Testis (tissue), 2 donors: ENCODE measurements at regions not wholly inside any gene's neighbourhood (a gene's known extent, or its start where the extent isn't known, plus 50 kb on each side); places are given as distances from the start of the nearest gene placed in this dataset.

Experiments used
- DNase-seq: peaks from one replicate; pipeline ENCODE4 v3.0.0-alpha.2; 2019
- H3K27ac ChIP-seq, 2 donors: fragments of 200-600 bp; sonication (generic); one replicate each; pipeline ENCODE4 v1.5.1; 2019
- H3K27me3 ChIP-seq: fragments of 200-600 bp; sonication (generic); one replicate; pipeline ENCODE4 v1.5.1; 2019
- H3K36me3 ChIP-seq: fragments of 200-600 bp; sonication (generic); one replicate; pipeline ENCODE4 v1.5.1; 2017; ENCODE audit warnings: low read depth; ENCODE audit errors: missing control alignments
- H3K4me1 ChIP-seq: fragments of 200-600 bp; sonication (generic); one replicate; pipeline ENCODE4 v1.5.1; 2019
- H3K4me3 ChIP-seq, 2 donors: fragments of 200-600 bp; sonication (generic); one replicate each; pipeline ENCODE4 v1.5.1; 2017 to 2019
- H3K9me3 ChIP-seq: fragments of 200-600 bp; sonication (generic); one replicate; pipeline ENCODE4 v1.5.1; 2017
- CTCF ChIP-seq, 3 experiments: fragments of 450-650 bp in 2 of 3; fragments of 200-600 bp in 1 of 3; sonication (generic) in 1 of 3; IDR thresholded peaks; one replicate each; pipeline ENCODE4 v1.5.1; 2016 to 2019; ENCODE audit warnings: antibody characterized with exemption in 3 of 3, mild to moderate bottlenecking in 2 of 3, moderate library complexity in 1 of 3
- POLR2A ChIP-seq: fragments of 450-650 bp; IDR thresholded peaks from one replicate; pipeline ENCODE4 v1.6.1; 2017; ENCODE audit warnings: antibody characterized with exemption, mild to moderate bottlenecking, moderate library complexity
- WGBS, 2 donors: methylation state at CpG; one replicate each; pipeline ENCODE4 v1.1.5; 2018; 5-methylcytosine and 5-hydroxymethylcytosine counted together
- intact Hi-C: fragments of 100-400 bp; cut with DNase I; formaldehyde crosslinking; loops from one replicate; pipeline ENCODE4 v1.15.1; 2023; ENCODE audit warnings: low total_unique reads

DNA sequence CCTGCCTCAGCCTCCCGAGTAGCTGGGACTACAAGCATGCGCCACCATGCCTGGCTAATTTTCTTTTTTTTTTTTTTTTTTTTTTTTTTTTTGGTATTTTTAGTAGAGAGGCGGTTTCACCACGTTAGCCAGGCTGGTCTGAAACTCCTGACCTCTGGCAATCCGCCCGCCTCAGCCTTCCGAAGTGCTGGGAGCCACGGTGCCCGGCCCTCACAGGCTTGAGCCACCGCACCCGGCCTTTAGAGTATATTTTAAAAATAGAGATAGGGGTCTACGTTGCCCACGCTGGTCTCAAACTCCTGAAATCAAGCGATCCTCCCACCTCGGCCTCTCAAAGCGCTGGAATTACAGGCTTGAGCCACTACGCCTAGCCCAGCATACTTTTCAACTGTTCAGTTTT, 93.4 kb upstream of the CHD2 start:
- no peak for TF ChIP-seq POLR2A
- TF ChIP-seq CTCF (IDR thresholded peaks at IDR 0.05), result no peak
- 63 to 74% methylated on average over 14 to 17 of the region's 17 CpGs for WGBS, 2 donors
- H3K4me3 ChIP-seq, result peak overlapping the region in 1 of 2 donors; percentile 70
- H3K4me1 ChIP-seq, result peaks cover 13% of the 10 kb centered on the region
- no peaks in the 10 kb centered on the region for H3K36me3 ChIP-seq
- H3K27me3 ChIP-seq, result no peaks in the 10 kb centered on the region
- intact Hi-C loops, result loop anchor here (5.0 kb wide), 1 partner anchor 96 kb away; the partner anchor contains the start of gene CHD2
- H3K9me3 ChIP-seq, result no peaks in the 10 kb centered on the region
- DNase-seq, result no peak
- peak overlapping the region in 1 of 2 donors; percentile 99 for H3K27ac ChIP-seq

GRCh38 chr15:92807971-92808571, 92.1 kb upstream of the CHD2 start:
- Histone ChIP-seq H3K4me1 (peaks cover 13% of the 10 kb centered on the region), H3K4me3 (peak overlapping the region; percentile 70 to 84), H3K36me3 (no peaks in the 10 kb centered on the region), H3K9me3 (no peaks in the 10 kb centered on the region), H3K27ac (peak overlapping the region; percentile 99), H3K27me3 (no peaks in the 10 kb centered on the region)
- WGBS, 2 donors, result 43 to 49% methylated on average over 14 of the region's 14 CpGs
- DNase-seq, result peak; percentile 53
- no peak for TF ChIP-seq POLR2A
- TF ChIP-seq CTCF (IDR thresholded peaks at IDR 0.05), result no peak
- intact Hi-C loops, result loop anchor here (2.0 to 5.0 kb wide), 3 partner anchors 75 to 107 kb away; partner anchors contain the start of gene CHD2

DNA sequence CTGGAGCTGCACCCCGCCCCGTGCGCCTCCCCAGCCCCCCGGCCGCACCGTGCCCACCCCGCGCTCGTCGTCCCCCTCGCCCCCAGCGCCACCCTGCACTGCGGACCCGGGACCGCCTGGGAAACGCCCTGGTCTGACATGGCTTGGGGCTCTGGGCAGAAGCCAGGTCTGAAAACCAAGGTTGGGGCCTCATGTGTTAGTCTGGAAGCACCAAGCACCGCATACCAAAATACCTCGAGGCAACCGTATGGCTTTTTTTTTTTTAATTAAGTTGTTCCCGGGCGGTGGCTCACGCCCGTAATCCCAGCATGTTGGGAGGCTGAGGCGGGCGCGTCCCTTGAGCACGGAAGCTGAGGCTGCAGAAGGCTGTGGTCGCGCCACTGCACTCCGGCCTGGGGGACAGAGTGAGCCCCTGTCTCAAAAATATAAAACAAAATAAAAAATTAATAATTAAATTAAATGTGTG, 91.5 kb upstream of the CHD2 start:
- H3K27me3 ChIP-seq, result no peaks in the 10 kb centered on the region
- intact Hi-C loops, result loop anchor here (2.0 to 5.0 kb wide), 3 partner anchors 74 to 106 kb away; partner anchors contain the start of gene CHD2
- H3K4me3 ChIP-seq, result peak overlapping the region; percentile 70 to 84
- TF ChIP-seq POLR2A (no peak), CTCF (IDR thresholded peaks at IDR 0.05) (no peak)
- peaks cover 14% of the 10 kb centered on the region for H3K4me1 ChIP-seq
- H3K27ac ChIP-seq, result peak overlapping the region; percentile 99
- 5 to 11% methylated on average over 17 to 30 of the region's 30 CpGs for WGBS, 2 donors
- no peaks in the 10 kb centered on the region for H3K9me3 ChIP-seq
- DNase-seq, result no peak
- no peaks in the 10 kb centered on the region for H3K36me3 ChIP-seq

DNA sequence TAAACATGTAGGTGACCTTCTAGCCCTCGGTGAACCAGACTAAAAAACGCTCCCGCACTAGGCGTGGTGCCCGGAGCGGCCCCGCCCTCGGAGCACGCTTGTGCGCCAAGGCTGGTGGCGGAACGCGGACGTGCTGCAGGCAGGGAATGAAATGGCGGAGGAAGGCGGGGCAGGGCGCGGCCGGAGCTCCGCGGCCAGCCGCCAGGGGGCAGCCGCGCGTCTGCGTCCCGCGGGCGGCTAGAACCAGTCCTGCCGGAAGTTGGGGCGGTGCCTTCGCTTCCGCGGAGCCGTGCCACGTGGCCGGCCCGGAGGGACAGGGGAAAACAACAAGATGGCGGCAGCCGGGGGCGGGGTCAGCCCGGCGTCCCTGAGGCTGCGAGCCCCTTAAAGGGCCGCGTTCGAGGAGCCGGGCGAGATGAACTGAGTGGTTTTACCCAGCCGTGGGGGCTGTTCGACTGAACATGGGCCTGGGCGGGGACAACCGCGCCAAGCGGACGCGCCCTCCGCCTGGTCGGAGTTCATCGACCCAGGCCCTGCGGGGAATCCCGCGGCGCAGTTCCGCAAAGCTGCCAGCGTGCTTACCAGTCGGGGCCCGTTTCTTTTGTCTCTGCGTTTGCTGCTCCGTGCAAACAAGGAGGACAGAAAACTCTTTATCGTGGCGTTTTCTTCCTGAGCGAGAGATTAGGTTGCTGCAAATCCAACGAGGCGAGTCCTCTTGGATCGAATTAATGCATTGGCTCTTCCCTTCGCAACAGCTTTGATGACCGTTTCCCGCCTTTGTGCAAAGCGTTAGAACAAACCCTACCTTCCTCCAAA, 90.9 kb upstream of the CHD2 start:
- peaks cover 16% of the 10 kb centered on the region for H3K4me1 ChIP-seq

More for the DNA sequence above, 90.9 kb upstream of the CHD2 start:
- Histone ChIP-seq H3K36me3 (no peaks in the 10 kb centered on the region), H3K4me3 (peak overlapping the region; percentile 70 to 84), H3K27ac (peak overlapping the region; percentile 99), H3K27me3 (no peaks in the 10 kb centered on the region), H3K9me3 (no peaks in the 10 kb centered on the region)
- intact Hi-C loops, result loop anchor here (2.0 to 5.0 kb wide), 3 partner anchors 74 to 106 kb away; partner anchors contain the start of gene CHD2
- TF ChIP-seq POLR2A, result peak; percentile 9
- TF ChIP-seq CTCF (IDR thresholded peaks at IDR 0.05), result peak; percentile 99 to 100 (median 100)
- DNase-seq, result peak; percentile 96
- 0 to 2% methylated on average over 58 to 75 of the region's 80 CpGs for WGBS, 2 donors
